ENCODE measurements at regions not wholly inside any gene's neighbourhood (a gene's known extent, or its start where the extent isn't known, plus 50 kb on each side); places are given as distances from the start of the nearest gene placed in this dataset.

DNA sequence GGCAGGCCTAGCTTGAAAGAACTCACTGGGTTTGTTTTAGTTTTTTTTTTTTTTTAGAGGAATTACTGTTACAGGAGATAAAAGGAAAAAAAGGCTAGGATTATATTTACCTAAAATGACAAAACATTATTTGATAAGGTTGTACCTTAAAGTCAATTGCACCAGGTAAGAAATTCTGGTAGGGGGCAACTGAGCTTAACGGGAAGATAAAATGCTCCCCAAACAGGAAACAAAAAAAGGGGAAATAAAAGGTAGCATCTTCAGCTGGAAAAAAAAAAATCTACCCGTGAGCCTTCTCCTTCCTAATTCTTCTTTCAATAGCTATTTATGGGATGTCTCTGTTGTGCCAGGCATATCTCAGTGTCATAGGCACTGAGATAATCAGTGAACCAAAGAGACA lies 164.5 kb downstream of the PIK3R1 start:
- no peak for TF ChIP-seq SIN3A (IDR thresholded peaks at IDR 0.05; ENCODE audit: borderline replicate concordance, insufficient read depth, low read length)
- TF ChIP-seq, protein P1, sequence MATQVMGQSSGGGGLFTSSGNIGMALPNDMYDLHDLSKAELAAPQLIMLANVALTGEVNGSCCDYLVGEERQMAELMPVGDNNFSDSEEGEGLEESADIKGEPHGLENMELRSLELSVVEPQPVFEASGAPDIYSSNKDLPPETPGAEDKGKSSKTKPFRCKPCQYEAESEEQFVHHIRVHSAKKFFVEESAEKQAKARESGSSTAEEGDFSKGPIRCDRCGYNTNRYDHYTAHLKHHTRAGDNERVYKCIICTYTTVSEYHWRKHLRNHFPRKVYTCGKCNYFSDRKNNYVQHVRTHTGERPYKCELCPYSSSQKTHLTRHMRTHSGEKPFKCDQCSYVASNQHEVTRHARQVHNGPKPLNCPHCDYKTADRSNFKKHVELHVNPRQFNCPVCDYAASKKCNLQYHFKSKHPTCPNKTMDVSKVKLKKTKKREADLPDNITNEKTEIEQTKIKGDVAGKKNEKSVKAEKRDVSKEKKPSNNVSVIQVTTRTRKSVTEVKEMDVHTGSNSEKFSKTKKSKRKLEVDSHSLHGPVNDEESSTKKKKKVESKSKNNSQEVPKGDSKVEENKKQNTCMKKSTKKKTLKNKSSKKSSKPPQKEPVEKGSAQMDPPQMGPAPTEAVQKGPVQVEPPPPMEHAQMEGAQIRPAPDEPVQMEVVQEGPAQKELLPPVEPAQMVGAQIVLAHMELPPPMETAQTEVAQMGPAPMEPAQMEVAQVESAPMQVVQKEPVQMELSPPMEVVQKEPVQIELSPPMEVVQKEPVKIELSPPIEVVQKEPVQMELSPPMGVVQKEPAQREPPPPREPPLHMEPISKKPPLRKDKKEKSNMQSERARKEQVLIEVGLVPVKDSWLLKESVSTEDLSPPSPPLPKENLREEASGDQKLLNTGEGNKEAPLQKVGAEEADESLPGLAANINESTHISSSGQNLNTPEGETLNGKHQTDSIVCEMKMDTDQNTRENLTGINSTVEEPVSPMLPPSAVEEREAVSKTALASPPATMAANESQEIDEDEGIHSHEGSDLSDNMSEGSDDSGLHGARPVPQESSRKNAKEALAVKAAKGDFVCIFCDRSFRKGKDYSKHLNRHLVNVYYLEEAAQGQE (IDR thresholded peaks at IDR 0.05; ENCODE audit: insufficient read depth in 1 of 2, low read depth in 2 of 2, low read length in 2 of 2): no peak
- TF ChIP-seq FOXP2 (optimal IDR thresholded peaks at IDR 0.05; ENCODE audit: borderline replicate concordance, extremely low read depth, extremely low read length, insufficient read depth): no peak

Data from PFSK-1 (cell line).